ENCODE measurements at regions not wholly inside any gene's neighbourhood (a gene's known extent, or its start where the extent isn't known, plus 50 kb on each side); places are given as distances from the start of the nearest gene placed in this dataset.
"Not testable (repeated sequence)": the region's sequence is repeated elsewhere in the genome, so short reads cannot be mapped to it uniquely, and the experiment has no call there.

DNA sequence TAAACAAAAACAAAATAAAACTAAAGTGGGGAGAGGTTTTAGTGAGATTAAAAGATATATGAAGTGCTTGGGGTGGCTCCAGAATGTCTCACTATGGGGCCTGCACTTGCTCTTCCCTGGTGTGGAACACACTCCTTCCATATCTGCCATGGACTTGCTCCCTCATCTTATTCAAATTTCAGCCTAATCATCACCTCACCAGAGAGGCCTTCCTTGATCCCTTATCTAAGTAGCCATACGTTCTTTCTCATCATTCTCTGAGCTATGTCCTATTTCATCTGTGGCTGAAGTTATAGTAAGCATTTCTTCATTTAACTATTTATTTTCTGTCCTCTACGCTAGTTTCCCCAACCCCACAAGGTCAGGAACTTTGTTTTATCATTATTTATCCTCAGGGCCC is 511.7 kb downstream of the NTRK3 start:
- H3K4me3 ChIP-seq (ENCODE audit: low read length), result no peak overlapping the region
- no peaks in the 10 kb centered on the region for H3K36me3 ChIP-seq (ENCODE audit: control insufficient read depth, insufficient read depth, low read length)
- no peak overlapping the region for H3K9ac ChIP-seq (ENCODE audit: low read length)
- no peak overlapping the region for H3K27ac ChIP-seq (ENCODE audit: low read depth, low read length)
- no peaks in the 10 kb centered on the region for H3K4me1 ChIP-seq (ENCODE audit: control insufficient read depth, insufficient read depth, low read length)
- H3K27me3 ChIP-seq (ENCODE audit: control insufficient read depth, insufficient read depth, low read length), result no peaks in the 10 kb centered on the region

DNA sequence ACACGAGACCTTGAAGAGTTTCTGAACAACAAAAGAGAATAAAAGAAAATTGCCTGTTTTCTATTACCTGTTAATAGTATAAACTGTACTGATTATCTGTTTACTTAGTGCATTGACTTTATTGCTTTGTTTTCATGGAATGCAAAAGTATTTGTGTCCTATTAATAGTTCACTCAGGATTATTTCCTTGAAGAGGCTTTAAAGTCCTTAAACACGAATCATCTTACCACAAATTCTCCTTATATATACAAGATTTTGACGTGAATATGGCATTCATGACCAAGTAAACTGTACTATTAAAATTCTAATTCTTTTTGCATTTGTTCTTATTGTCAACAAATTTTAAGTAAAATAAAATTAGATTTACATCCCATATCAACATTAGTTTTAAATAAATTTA is 513.0 kb downstream of the NTRK3 start:
- Histone ChIP-seq H3K4me3 (ENCODE audit: low read length) (no peak overlapping the region), H3K27me3 (ENCODE audit: control insufficient read depth, insufficient read depth, low read length) (no peaks in the 10 kb centered on the region), H3K36me3 (ENCODE audit: control insufficient read depth, insufficient read depth, low read length) (no peaks in the 10 kb centered on the region), H3K27ac (ENCODE audit: low read depth, low read length) (no peak overlapping the region), H3K9ac (ENCODE audit: low read length) (no peak overlapping the region), H3K4me1 (ENCODE audit: control insufficient read depth, insufficient read depth, low read length) (no peaks in the 10 kb centered on the region)

DNA sequence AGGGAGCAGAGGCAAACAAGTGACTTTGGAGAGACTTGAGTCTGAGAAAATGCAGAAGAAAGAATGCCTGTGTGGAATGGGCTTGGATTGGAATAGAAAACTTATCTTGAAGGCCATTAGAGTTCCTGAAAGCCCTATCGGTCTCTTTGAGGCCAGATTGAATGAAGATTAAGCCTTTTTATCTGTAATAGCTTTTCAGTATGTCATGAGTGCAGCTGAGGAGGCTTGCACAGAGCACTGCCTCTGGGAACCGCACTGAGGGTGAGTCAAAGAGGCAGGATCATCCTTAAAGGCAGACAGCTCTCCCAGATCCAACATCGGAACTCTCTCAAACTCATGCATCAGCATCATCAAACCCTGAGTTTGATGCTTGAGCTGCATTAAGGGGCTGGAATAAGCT is 515.2 kb downstream of the NTRK3 start:
- no peaks in the 10 kb centered on the region for H3K4me1 ChIP-seq (ENCODE audit: control insufficient read depth, insufficient read depth, low read length)
- no peak overlapping the region for H3K27ac ChIP-seq (ENCODE audit: low read depth, low read length)
- no peaks in the 10 kb centered on the region for H3K36me3 ChIP-seq (ENCODE audit: control insufficient read depth, insufficient read depth, low read length)
- H3K27me3 ChIP-seq (ENCODE audit: control insufficient read depth, insufficient read depth, low read length), result no peaks in the 10 kb centered on the region
- H3K9ac ChIP-seq (ENCODE audit: low read length), result no peak overlapping the region
- no peak overlapping the region for H3K4me3 ChIP-seq (ENCODE audit: low read length)

DNA sequence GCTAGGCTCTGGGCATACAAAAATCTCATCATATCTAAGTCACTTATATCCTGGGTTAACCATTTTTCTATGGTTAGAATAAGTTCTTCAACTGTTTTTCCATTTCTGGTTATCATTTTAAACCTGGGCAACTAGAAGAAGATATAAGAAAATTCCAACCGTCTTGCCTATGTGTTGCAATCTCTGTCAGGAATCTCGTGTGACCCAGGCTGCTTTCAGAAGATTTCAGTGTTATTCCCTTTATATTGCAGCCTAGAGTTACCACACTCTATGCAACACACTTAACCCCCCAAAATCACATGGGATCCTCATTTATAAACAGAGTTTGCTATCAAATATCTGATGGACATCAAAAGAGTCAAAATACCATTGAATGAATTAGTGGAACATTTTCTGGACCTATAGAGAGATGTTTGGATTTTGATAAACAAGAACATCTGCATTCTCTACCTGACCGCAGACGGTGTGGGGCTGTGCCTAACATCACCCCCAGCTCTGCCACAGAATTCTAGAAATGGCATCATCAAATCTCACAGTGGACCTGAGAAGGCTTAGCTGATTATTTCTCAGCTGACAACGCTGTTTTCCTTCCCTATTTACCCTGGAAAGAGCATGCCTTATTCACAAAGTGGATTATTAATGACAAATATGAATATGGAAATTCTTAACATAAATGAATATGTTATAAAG is 515.7 kb downstream of the NTRK3 start:
- H3K4me1 ChIP-seq (ENCODE audit: control insufficient read depth, insufficient read depth, low read length), result no peaks in the 10 kb centered on the region
- H3K27me3 ChIP-seq (ENCODE audit: control insufficient read depth, insufficient read depth, low read length), result no peaks in the 10 kb centered on the region
- H3K4me3 ChIP-seq (ENCODE audit: low read length), result no peak overlapping the region
- no peak overlapping the region for H3K27ac ChIP-seq (ENCODE audit: low read depth, low read length)
- H3K36me3 ChIP-seq (ENCODE audit: control insufficient read depth, insufficient read depth, low read length), result no peaks in the 10 kb centered on the region
- H3K9ac ChIP-seq (ENCODE audit: low read length), result no peak overlapping the region

DNA sequence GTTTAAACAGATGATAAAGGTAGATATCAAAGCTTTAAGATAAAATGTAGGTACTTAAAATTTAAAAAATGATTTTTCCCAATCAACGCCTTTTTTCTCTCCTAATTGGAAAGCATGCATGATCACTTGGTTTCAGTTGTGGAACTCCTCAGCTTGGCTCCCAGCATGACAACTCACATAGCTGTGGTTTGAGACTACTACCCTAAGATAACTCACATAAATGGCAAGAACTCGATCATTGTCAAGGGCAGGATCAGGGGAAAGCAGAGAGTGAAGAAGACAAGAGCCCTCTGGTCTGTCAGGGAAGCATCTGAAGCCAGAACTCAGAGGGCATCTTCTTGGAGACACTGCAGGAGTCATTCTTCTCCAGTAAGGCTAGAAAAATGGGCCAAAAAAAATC is 516.7 kb downstream of the NTRK3 start:
- Histone ChIP-seq H3K27ac (ENCODE audit: low read depth, low read length) (no peak overlapping the region), H3K27me3 (ENCODE audit: control insufficient read depth, insufficient read depth, low read length) (no peaks in the 10 kb centered on the region)

DNA sequence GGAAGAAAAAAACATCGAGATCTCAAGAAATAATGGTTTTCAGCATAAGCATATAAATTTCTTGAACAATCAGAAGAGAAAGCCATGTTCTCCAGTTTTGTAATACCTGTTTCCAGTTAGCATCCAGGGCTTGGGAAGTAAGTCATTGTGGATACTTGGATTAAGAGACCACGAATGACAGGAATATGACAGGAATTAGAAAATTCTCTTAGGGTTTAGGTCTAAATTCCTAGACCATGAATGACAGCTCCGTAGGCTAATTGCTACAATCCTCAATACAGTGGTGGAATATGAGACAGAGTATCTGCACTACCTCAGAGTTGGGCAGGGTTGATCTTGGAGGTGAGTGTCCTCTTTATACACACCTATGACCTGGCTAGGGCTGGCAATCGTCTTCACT is 517.5 kb downstream of the NTRK3 start:
- no peak overlapping the region for H3K4me3 ChIP-seq (ENCODE audit: low read length)
- H3K9ac ChIP-seq (ENCODE audit: low read length), result no peak overlapping the region
- H3K27me3 ChIP-seq (ENCODE audit: control insufficient read depth, insufficient read depth, low read length), result no peaks in the 10 kb centered on the region
- H3K4me1 ChIP-seq (ENCODE audit: control insufficient read depth, insufficient read depth, low read length), result no peaks in the 10 kb centered on the region
- H3K36me3 ChIP-seq (ENCODE audit: control insufficient read depth, insufficient read depth, low read length), result no peaks in the 10 kb centered on the region
- no peak overlapping the region for H3K27ac ChIP-seq (ENCODE audit: low read depth, low read length)

More for the DNA sequence above, 516.7 kb downstream of the NTRK3 start:
- Histone ChIP-seq H3K9ac (ENCODE audit: low read length) (no peak overlapping the region), H3K4me3 (ENCODE audit: low read length) (no peak overlapping the region), H3K4me1 (ENCODE audit: control insufficient read depth, insufficient read depth, low read length) (no peaks in the 10 kb centered on the region), H3K36me3 (ENCODE audit: control insufficient read depth, insufficient read depth, low read length) (no peaks in the 10 kb centered on the region)

DNA sequence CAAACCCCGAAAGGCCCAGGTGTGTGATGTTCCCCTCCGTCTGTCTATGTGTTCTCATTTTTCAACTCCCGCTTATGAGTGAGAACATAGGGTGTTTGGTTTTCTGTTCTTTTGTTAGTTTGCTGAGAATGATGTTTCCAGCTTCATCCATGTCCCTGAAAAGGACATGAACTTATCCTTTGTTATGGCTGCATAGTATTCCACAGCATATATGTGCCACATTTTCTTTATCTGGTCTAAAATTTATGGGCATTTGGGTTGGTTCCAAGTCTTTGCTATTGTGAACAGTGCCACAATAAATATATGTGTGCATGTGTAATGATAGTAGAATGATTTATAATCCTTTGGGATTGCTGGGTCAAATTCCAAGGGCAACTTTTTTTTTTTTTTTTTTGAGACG is 519.1 kb downstream of the NTRK3 start:
- not testable (repeated sequence) for H3K36me3 ChIP-seq (ENCODE audit: control insufficient read depth, insufficient read depth, low read length); H3K9ac ChIP-seq (ENCODE audit: low read length); H3K27me3 ChIP-seq (ENCODE audit: control insufficient read depth, insufficient read depth, low read length); H3K27ac ChIP-seq (ENCODE audit: low read depth, low read length); H3K4me1 ChIP-seq (ENCODE audit: control insufficient read depth, insufficient read depth, low read length); H3K4me3 ChIP-seq (ENCODE audit: low read length)

DNA sequence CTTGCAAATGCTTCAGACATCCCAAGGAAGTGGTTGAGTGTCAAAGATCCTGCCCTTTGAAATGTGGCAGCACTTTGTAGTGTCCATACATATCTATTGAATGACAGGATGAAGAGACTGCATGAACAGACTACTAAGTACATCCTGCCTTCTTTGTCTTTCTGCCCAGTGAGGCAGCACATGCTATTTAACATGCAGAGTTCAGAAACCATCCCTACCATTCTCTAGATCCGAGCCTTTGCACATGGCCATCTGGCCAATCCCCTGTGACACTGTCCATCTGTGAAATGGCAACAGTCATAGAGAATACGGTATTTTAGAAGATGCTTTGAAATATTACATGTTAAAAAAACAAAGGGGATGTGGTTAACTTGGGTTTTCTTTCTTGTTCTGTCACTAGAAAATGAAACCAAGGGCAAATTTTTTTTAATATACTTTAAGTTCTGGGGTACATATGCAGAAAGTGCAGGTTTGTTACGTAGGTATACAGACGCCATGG is 519.6 kb downstream of the NTRK3 start:
- Histone ChIP-seq H3K4me1 (ENCODE audit: control insufficient read depth, insufficient read depth, low read length) (no peaks in the 10 kb centered on the region), H3K4me3 (ENCODE audit: low read length) (no peak overlapping the region), H3K27me3 (ENCODE audit: control insufficient read depth, insufficient read depth, low read length) (no peaks in the 10 kb centered on the region), H3K27ac (ENCODE audit: low read depth, low read length) (no peak overlapping the region), H3K9ac (ENCODE audit: low read length) (no peak overlapping the region), H3K36me3 (ENCODE audit: control insufficient read depth, insufficient read depth, low read length) (no peaks in the 10 kb centered on the region)

DNA sequence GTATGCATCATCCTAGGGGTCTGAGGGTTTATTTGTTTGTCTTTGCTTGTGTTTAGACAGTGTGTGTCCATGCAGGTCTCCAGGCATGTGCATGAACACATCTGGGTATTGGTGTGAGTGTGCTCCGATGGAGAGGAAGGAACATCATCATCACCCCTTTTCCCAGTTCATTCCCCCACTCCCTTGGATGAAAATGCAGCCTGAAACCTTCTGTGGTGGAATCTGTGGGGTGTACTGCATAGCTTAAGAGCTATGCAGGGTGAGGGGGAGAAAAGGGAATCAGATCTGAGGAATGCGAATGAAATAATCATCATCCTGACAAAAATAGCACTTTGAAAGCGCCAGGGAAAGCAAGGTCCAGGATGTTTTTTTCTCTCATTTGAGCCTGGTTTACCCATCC is 520.1 kb downstream of the NTRK3 start:
- no peak overlapping the region for H3K4me3 ChIP-seq (ENCODE audit: low read length)
- no peak overlapping the region for H3K27ac ChIP-seq (ENCODE audit: low read depth, low read length)
- no peaks in the 10 kb centered on the region for H3K36me3 ChIP-seq (ENCODE audit: control insufficient read depth, insufficient read depth, low read length)
- H3K4me1 ChIP-seq (ENCODE audit: control insufficient read depth, insufficient read depth, low read length), result no peaks in the 10 kb centered on the region
- no peaks in the 10 kb centered on the region for H3K27me3 ChIP-seq (ENCODE audit: control insufficient read depth, insufficient read depth, low read length)
- no peak overlapping the region for H3K9ac ChIP-seq (ENCODE audit: low read length)

DNA sequence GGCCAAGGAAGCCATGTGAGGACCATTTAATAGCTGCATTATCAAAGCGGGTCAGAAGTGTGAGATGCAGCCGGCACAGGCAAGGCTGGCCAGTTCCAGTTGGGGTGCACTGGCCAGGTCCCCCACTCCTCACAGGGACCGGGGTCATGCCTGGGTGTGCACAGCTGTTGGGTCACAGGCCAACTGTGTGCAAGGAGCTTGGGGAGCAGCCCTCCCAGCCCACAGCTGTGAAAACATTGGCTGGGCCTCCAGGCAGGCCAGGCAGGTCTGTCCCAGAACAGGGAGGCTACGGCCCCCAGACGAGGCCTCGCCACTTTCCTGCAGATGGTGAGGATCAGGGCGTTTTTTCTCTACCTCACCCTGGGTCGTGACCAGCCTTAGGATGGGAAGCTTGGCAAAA is 521.0 kb downstream of the NTRK3 start:
- Histone ChIP-seq H3K4me1 (ENCODE audit: control insufficient read depth, insufficient read depth, low read length) (no peaks in the 10 kb centered on the region), H3K4me3 (ENCODE audit: low read length) (no peak overlapping the region), H3K27ac (ENCODE audit: low read depth, low read length) (no peak overlapping the region), H3K27me3 (ENCODE audit: control insufficient read depth, insufficient read depth, low read length) (no peaks in the 10 kb centered on the region), H3K9ac (ENCODE audit: low read length) (no peak overlapping the region), H3K36me3 (ENCODE audit: control insufficient read depth, insufficient read depth, low read length) (no peaks in the 10 kb centered on the region)

DNA sequence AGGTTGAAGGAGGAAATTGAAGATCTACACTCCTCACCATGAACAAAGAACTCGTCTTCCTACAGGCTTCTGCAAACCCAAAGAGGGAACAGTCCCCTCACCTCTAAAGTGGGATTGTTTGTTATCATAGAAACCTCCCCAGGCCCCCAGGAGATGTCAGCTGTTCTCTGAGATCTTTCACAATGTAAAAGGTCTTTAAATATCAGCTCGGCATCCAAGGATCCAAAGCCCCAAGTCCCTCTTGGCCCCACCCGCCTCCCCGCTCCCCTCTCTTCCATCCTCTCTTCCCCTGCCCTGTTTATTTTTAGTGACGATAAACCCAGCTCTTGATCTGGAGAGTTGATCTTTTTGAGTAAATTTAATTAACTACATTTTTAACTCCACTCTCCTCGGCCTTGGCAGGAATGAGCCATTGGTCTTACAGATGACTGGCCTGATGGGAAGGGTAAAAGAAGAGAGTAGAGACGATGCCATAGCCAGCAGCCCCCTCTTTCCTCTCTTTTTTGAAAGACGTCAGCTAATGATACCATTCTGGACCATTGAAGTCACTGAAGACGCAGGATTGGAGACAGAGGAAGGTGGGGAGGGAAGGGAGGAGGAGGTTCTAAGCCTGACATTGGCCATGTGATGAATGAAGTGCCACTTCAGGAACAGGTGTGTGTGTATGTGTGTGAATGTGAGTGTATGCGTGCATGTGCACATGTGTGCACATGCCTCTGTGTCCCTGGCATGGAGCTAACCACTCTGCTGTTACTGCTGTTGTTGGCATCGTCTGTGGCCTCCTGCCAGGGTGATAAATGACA is 521.8 kb downstream of the NTRK3 start:
- H3K4me1 ChIP-seq (ENCODE audit: control insufficient read depth, insufficient read depth, low read length), result no peaks in the 10 kb centered on the region
- H3K27ac ChIP-seq (ENCODE audit: low read depth, low read length), result no peak overlapping the region
- H3K4me3 ChIP-seq (ENCODE audit: low read length), result no peak overlapping the region
- H3K9ac ChIP-seq (ENCODE audit: low read length), result no peak overlapping the region
- H3K36me3 ChIP-seq (ENCODE audit: control insufficient read depth, insufficient read depth, low read length), result no peaks in the 10 kb centered on the region
- no peaks in the 10 kb centered on the region for H3K27me3 ChIP-seq (ENCODE audit: control insufficient read depth, insufficient read depth, low read length)

DNA sequence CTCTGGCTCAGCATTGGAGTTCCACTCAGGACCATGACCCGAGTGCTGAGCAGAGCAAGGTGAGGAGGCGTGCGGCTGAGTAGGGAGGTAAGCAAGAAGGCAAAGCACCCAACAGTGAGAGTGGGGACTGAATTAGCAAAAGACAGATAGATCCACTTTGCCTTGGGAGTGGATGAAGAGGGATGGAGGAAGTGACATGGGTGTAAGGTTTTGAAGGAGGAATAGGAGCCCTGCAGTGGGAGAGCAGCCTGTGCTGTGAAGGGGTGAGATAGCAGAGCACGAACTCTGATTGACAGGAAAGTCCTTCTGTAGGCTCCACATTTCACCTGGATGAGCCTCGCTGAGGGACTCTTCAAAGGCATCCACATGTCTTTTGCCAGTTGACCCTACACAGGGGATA is 522.6 kb downstream of the NTRK3 start:
- no peak overlapping the region for H3K27ac ChIP-seq (ENCODE audit: low read depth, low read length)
- H3K9ac ChIP-seq (ENCODE audit: low read length), result no peak overlapping the region
- no peaks in the 10 kb centered on the region for H3K4me1 ChIP-seq (ENCODE audit: control insufficient read depth, insufficient read depth, low read length)
- H3K4me3 ChIP-seq (ENCODE audit: low read length), result no peak overlapping the region
- no peaks in the 10 kb centered on the region for H3K27me3 ChIP-seq (ENCODE audit: control insufficient read depth, insufficient read depth, low read length)
- H3K36me3 ChIP-seq (ENCODE audit: control insufficient read depth, insufficient read depth, low read length), result no peaks in the 10 kb centered on the region

DNA sequence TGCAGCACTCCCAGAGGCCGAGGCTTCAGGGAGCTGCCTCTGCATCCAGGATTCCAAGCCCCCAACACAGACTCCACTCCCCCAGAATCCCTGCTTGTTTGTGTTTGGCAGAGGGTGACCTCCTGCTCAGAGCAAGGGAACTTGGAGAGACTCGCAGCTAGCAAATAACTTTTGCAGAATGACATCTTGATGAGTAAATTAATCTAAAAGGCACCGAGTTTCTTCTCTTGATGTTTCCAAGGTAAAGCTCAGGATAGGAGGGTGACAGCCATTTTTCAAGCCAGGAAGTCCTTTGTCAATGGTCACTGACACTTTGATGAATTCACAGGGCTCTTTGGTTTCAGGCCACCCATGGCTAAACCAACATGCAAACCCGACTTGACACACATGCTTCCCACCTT is 523.0 kb downstream of the NTRK3 start:
- no peaks in the 10 kb centered on the region for H3K27me3 ChIP-seq (ENCODE audit: control insufficient read depth, insufficient read depth, low read length)
- H3K9ac ChIP-seq (ENCODE audit: low read length), result no peak overlapping the region
- no peaks in the 10 kb centered on the region for H3K36me3 ChIP-seq (ENCODE audit: control insufficient read depth, insufficient read depth, low read length)
- no peaks in the 10 kb centered on the region for H3K4me1 ChIP-seq (ENCODE audit: control insufficient read depth, insufficient read depth, low read length)
- H3K27ac ChIP-seq (ENCODE audit: low read depth, low read length), result no peak overlapping the region
- H3K4me3 ChIP-seq (ENCODE audit: low read length), result no peak overlapping the region
